NCI-H2227 (cell line): ENCODE measurements at regions not wholly inside any gene's neighbourhood (a gene's known extent, or its start where the extent isn't known, plus 50 kb on each side); places are given as distances from the start of the nearest gene placed in this dataset.
"Not testable (repeated sequence)": the region's sequence is repeated elsewhere in the genome, so short reads cannot be mapped to it uniquely, and the experiment has no call there.

Experiments
- DNase-seq: peaks from one replicate; lab custom pipeline; 2025; ENCODE audit not compliant: unreplicated experiment; lab: John Stamatoyannopoulos, UW

DNA sequence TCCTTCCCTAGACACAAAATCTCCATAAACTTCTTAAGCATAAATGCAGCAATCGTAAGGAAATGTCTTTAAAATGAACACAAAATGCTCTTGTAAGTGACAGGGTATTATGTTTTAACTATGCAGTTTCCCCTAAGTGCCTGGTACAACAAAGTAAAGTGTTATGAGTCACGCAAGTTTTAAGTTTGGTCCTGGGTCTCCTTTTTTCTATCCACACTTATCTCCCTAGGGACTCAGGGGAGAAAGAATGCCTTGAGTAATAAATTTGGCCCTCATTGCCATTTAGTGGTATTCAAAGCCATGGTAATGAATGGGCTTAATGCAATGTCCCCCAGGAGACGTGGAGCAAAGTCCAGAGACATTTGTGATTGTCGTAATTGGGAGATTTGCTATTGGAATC is 149.1 kb downstream of the MAGEB17 start:
- no peak for DNase-seq

DNA sequence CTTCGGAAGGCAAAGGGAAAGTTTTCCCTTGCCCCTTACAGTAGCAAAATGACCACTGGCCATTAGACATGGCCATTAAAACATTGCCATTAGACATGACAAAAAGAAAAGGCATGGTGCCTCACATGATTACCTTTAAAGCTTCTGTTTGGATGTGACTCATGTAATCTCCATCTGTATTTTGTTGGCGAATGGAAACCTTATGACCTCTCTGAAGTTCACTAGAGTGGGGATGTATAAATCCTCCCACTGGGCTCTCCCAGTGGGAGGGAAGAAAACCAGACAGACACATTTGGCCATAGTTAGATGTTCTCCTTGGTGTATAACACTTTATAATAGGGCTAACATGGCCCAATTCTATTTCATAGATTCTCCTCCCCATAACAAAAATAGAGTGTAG is 152.6 kb downstream of the MAGEB17 start:
- DNase-seq: no peak

DNA sequence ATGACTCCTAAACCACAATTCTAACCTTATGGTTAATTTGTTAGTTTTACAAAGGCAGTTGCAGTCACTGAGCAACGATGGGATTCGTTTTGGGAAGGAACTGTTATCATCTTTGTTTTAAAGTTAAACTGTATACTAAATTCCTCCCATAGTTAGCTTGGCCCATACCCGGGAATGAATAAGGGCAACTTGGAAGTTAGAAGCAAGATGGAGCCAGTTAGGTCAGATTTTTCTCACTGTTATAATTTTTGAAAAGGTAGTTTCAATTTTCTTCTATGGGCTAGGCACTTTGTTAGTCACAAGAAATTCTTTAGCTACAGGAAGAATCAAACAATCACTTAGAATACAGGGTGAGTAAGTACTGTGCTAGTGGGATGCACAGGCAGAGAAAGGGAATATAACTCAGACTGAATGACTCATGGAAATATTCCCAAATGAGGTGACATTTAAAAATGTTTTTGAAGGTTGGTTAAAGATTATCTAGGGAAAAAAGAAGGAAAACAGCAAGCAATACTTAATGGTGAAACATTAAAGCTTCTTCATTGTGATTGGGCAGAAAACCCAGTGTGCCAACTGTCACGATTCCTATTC is 153.6 kb downstream of the MAGEB17 start:
- DNase-seq: no peak

DNA sequence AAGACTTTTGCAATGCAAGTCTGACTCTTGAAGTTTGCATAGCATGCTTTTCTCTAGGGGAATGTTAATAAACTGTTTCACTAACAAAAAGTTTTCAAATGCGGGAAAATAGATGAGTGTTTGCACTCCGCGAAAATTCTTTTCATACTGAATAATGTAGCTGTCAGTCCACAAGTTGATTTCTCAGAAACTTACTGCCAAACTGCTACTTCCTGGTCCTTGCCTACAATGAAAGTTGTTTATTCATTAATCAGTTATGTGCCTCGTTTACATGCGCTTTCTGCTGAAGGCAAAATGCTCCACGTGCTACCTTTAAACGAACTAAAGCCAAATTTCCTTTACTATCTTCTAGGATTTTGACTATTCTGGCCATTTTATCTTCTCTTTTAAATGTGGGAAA is 166.2 kb downstream of the MAGEB17 start:
- no peak for DNase-seq

DNA sequence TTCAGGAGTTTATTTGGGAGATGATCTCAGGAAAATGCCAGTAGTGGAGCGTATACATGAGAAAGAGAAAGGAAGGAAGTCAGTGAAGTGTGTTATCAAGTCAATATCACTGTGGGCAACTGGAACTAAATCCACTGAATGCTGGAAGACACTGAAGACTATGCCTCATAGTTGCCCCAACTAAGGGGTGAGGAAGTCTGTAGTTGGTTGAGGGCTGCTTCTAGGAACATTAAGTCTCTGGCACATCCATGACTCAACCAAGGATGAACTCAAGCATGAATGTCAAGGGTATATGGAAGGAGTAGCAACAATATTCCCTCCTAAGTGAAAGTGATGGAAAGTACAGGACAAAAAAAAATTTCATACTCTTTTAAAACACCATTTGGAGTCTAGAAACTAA is 167.9 kb downstream of the MAGEB17 start:
- DNase-seq: no peak

DNA sequence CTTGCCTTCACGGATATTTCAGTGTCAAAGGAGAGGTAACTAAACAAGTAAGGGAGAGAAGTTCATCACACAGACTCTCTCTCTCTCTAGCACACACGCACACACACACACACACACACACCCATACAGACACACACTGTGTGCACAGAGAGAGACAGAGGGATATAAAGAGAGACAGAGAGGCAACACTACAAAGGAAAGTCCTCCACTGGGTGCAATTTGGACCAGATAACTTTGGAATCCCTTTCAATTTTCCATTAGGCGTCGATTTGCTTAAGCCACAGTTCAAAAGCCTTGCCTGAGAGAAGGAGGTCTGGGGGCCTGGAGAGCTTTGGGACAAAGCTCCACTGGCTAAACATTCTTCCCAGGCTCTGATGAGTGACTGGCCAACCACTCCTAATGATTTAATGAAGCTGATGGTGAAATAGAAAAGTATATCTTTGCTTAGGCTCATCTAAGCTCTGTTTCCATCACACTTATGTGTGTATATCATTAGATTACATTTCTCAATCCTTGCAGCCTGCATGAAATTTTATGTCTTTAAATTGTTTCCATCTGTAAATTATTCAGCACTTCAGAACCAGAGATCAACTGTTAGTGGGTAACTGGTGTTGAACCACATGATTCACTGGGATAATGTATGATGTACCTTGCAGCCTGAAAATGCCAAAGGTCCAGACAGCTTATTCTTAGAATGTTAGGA is 180.8 kb downstream of the MAGEB17 start:
- DNase-seq: no peak

DNA sequence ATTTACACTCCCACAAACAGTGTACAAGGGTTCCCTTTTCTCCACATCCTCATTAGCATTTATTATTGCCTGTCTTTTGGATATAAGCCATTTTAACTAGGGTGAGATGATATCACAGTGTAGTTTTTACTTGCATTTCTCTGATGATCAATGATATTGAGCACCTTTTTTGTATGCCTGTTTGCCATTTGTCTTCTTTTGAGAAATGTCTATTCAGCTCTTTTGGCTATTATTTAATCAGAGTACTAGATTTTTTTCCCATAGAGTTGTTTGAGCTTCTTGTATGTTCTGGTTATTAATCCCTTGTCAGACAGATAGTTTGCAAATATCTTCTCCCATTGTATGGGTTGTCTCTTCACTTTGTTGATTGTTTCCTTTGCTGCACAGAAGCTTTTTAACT is 190.6 kb downstream of the MAGEB17 start:
- DNase-seq: no peak

DNA sequence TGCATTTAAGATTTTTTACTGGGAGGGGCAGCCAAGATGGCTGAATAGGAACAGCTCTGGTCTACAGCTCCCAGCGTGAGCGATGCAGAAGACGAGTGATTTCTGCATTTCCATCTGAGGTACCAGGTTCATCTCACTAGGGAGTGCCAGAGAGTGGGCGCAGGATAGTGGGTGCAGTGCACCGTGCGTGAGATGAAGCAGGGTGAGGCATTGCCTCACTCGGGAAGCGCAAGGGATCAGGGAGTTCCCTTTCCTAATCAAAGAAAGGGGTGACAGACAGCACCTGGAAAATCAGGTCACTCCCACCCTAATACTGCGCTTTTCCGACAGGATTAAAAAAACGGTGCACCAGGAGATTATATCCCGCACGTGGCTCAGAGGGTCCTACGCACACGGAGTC is 192.8 kb downstream of the MAGEB17 start:
- DNase-seq: not testable (repeated sequence)

DNA sequence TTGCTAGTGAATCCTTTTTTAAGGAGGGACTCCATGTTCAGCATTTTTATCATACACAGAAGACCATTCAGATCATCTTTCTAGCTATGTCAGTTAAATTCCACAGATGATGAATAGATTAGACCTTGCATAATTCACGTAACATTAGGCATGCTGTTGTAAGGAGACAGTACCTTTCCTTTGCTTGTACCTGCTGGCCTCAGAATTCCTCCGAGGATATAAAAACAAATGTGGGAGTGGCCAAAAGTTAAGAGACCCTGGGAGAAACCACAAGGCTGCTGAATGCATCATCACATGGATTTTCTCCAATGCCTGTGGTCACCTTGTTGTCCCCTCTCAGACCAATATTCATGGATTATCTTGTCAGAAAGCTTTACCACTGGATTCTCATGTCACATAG is 201.4 kb downstream of the MAGEB17 start:
- DNase-seq: no peak

DNA sequence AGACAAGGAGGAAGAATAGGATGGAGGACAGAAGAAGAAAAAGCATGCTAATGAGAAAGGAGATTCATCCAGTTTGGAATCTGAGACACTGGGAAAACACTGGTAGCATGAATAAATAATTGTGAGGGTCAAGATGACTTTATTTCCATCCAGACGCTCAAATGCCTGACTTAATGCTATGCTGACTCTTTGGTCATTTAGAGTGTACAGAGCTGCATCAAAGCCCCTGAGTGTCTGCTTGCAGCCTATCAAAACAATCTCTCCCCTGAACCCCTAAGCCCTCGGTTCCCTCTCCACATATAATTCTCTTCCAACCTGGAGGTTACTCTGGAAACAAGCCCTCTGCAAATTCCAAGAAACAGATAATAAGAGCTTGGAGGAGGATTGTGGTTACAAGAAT is 208.8 kb downstream of the MAGEB17 start:
- no peak for DNase-seq

DNA sequence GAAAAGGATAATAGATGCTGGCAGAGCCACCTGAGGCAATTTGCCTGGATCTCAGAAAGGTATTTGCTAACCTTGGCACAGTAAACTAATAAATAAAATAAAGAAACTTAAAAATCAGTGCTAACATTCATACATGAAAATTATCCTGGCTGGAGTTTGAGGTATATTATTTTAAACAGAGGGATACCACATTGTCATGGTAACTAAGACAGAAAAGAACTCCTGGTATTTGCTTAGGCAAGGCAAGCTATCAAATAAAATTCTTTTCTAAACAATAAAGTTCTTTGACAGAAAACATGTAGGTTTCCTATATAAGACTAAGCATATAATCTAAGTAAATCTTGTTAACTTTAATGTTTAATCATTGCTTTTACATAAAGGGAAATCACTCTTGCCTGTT is 218.8 kb downstream of the MAGEB17 start:
- no peak for DNase-seq

DNA sequence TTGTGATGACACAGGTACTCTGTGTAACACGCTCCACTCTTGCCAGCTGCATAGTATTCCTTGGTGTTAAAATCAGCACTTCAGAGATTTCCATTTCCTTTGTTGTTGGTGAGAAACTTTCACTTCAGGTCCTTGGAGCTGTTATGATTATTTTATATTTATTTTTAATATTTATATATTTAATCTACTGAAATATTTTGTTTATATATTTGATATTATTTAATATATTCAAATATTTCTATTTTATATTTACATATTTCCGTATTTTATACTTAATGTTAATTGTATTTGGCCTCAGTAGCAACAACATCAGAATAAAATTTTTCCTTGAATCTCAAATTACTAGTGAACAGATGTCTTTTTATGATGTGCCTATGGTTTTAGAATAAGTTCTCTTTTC is 225.3 kb downstream of the MAGEB17 start:
- DNase-seq: no peak

DNA sequence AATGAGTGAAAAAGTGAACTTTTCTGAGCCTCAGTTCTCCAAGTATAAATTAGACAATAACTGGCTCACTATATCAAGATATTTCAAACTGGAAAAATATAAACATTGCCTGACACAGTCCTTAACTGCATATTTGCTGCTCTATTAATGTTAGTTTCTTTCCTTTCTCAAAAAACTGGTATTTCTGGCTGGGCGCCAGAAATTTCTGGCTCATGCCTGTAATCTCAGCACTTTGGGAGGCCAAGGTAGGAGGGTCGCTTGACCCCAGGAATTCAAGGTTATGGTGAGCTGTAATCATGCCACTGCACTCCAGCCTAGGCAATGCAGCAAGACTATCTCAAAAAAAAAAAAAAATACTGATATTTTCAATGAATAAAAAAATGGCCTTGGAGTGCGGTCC is 227.0 kb downstream of the MAGEB17 start:
- peak; percentile 80 for DNase-seq

DNA sequence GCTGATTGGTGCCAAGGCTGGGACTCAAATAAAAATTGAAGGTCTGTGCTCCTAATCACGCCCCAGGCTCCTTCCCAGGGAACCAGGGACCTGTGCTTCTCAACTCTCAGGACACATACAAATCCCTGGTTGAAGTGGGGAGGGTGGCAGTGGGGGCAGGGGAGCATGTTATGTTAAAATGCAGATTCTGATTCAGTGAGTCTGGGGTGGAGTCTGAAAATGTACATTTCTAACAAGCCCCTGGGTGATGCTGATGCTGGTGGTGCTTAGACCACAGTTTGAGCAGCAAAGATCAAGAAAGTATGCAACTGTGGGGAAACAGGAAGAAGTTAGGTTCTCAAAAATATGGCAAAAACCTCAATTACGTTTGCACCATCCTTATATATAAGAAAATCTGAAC is 236.5 kb downstream of the MAGEB17 start:
- DNase-seq: no peak

DNA sequence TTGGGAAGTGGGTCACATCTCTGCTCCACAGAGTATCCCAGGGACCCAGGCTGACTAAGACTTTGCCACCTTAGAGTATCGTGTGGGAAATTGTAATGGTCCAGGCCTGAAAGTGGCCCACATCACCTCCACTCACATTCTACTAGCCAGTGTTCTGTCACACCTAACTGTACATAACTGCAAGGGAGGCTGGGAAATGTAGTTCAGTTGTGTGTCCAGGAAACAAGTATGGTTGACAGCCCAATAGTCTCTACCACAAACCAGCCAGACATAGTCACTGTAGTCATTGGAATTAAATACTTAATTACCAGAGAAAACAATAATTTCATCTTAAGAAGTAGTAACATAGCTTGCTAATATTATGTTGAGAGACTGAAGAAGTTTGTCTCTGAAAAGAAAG is 233.4 kb upstream of the S100G start:
- DNase-seq: no peak

DNA sequence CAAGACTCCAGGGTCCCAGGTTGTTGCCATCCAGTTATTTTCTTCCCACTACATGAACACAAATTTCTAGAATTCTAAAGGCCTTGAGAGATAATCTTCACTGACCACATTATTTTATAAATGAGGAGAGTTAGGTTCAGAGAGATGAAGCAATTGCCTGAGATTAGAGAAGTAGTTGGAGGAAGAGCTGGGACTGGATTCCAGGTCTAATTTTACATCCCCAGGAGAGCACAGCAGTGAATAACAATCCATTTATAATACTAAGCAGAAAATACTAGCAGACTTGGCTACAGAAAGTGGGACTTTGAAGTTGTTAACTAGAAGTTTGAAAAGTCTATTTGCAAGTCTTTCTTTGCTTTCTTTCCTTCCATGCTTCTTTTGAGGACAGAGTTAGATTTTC is 231.3 kb upstream of the S100G start:
- no peak for DNase-seq

DNA sequence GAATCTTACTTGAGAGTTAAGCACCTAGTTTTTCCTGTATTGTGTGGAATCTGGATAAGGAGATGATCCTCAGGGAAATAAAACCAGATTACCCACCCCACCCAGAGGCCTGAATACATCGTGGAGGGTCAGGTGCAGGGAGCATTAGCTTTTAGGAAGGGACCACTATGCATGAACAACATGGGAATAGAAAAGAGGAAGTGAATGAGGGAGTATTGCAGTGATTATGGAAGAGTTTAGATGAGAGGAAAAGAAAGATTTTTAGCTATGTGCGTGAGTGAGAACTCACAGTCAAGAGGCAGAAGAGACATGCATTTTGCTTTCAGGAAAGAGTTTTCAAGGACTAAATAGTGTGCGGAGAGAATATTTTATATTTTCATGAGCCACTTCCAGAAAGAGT is 222.3 kb upstream of the S100G start:
- no peak for DNase-seq

DNA sequence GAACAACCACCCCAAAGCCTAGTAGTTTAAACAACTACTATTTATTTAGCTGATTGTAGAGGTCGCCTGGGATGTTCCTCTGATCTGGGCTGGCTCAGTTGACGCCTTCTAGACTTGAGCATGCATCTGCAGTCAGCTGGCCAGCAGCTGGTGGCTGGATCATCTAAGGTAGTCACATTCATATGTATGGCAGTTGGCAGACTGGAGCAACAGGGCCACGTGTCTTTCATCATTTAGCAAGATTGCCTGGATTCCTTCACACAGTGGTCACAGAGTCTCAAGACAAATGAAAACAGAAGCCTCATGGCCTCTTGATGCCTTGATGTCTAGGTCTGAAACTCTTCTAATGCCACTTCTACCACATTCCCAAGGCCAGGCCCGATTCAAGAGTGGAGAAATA is 220.6 kb upstream of the S100G start:
- no peak for DNase-seq

DNA sequence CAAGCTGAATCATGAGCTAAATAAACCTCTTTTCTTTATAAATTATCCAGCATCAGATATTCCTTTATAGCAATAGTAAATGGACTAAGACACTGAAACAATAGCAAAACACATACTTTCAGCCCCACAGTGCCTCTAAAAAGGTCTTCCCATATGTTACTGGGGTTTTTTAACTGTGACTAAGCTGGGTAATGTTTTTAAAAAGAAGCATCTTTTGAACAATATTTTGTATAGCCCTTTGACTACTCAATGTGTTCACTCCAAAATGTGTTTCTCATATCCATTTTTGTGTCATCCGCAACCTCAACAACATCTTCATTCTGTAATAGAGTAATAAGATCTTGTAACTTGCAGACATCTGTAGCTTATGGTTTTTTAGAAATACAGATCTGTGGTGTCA is 218.7 kb upstream of the S100G start:
- DNase-seq: no peak

DNA sequence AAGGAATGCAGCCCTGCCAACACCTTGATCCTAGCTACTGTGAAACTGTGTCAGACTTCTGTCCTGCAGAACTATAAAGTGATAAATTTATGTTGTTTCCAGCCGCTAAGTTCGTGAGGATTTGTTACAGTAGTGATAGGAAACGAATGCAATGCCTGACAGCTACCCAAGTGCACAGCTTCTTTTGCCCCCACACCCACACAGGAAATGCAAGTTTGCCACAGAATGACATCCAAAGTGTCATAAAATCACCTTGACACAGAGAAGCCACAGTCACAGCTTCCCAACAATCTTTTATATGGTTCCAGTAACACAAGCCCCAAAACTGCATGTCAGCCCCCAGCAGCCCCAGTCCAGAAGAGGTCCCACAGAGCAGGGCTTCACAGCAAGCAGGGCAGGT is 216.9 kb upstream of the S100G start:
- no peak for DNase-seq

DNA sequence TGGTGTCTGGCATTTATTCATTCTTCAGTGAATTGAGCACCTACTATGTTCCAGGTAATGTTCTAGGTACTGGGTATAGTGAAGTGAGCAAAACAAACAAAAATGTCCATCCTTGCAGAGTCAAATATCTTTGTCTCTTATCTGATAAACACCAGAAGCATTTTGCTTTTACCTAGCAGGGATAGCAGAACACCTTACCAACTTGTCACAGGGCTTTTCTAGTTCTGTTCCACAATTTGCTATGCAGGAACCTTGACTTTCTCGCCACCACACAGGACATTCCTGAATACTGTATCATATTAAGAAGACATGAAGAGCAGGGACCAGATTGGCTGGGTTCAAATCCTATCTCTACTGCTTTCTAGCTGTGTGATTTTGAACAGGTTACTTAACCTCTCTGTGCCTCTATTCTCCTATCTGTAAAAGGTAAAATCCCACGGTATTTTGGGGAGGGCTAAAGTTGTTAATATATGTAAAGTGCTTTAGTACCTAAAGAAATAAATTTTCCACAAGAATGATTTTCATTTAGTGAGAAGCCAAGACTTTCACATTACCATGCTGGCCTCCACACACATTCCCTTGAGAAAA is 214.5 kb upstream of the S100G start:
- DNase-seq: no peak

DNA sequence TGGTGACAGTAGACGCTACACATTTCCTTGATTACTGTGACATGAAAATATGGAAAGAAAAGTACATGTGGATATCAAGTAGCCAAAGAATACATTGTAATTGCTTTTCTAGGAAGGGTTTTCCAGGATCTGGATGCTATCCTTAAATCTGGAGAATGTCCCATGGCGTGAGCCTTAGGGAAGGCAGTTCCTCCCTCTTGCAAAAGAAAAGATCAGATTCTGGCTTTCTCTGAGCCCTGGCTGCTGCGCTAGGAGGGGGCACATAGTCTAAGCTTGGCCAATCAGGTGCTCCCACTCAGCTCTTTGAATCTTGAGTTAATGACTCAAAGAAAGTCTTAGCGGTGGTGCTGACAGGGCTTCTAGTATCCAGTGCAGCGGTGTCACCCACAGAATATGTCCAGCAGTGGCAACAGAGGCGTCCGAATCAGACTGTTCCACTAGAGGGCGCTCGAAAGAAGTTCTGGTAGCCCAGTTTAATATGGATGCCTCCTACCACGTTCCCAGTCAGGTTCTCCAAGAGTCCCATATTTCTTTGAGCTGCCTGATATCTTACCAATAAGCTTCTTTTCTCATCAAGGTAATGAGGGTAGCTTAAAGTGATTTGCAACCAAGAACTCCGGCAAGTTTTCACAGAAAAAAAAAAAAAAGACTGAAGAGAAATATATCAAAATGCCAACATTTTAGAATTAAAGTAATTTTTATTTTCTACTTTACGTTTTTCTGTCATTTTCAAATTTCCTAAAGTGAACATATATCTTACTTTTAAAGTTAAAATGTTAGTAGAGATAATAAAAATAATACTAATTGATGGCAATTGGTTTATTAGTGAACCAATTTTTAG is 213.4 kb upstream of the S100G start:
- peak; percentile 85 for DNase-seq
